Gastrocnemius medialis (tissue), 4 donors: ENCODE measurements at regions not wholly inside any gene's neighbourhood (a gene's known extent, or its start where the extent isn't known, plus 50 kb on each side); places are given as distances from the start of the nearest gene placed in this dataset.

Source experiments
- ATAC-seq, 2 donors: fragments of 150-250 bp; one replicate each; pipeline ENCODE4 v1.9.1; 2016
- DNase-seq, 2 donors: peaks; one replicate each; pipeline ENCODE4 v3.0.0-alpha.2; 2019
- H3K27ac ChIP-seq, 4 donors: fragments of 200-600 bp; sonication (generic); 1 replicate in 1 of 4; 2 replicates in 3 of 4; pipeline ENCODE4 v1.5.1; 2016 to 2018; ENCODE audit warnings: mild to moderate bottlenecking in 2 of 4, moderate library complexity in 1 of 4
- H3K27me3 ChIP-seq, 3 donors: fragments of 200-600 bp; sonication (generic) in 2 of 3; 1 replicate in 1 of 3; 2 replicates in 2 of 3; pipeline versions ENCODE4 v1.5.1 to v1.6.0; 2016 to 2019; ENCODE audit warnings: mild to moderate bottlenecking in 1 of 3, moderate library complexity in 1 of 3
- H3K36me3 ChIP-seq, 2 donors: fragments of 200-600 bp; sonication (generic) in 1 of 2; one replicate each; pipeline ENCODE4 v1.5.1; 2017 to 2018
- H3K4me1 ChIP-seq, 2 donors: fragments of 200-600 bp; sonication (generic) in 1 of 2; one replicate each; pipeline ENCODE4 v1.5.1; 2016 to 2017; ENCODE audit warnings: mild to moderate bottlenecking in 2 of 2
- H3K4me3 ChIP-seq, 4 donors: fragments of 200-600 bp; sonication (generic) in 3 of 4; 1 replicate in 1 of 4; 2 replicates in 3 of 4; pipeline ENCODE4 v1.5.1; 2016 to 2019; ENCODE audit warnings: mild to moderate bottlenecking in 2 of 4
- H3K9me3 ChIP-seq, 3 donors: fragments of 200-600 bp; sonication (generic) in 2 of 3; 1 replicate in 1 of 3; 2 replicates in 2 of 3; pipeline ENCODE4 v1.5.1; 2016 to 2019
- CTCF ChIP-seq, 5 experiments: fragments of 450-650 bp in 3 of 5; fragments of 200-600 bp in 2 of 5; sonication (generic) in 2 of 5; IDR thresholded peaks in 4 of 5; conservative IDR thresholded peaks in 1 of 5; 1 replicate in 4 of 5; 2 replicates in 1 of 5; pipeline ENCODE4 v1.5.1; 2016 to 2019; ENCODE audit warnings: antibody characterized with exemption in 5 of 5, mild to moderate bottlenecking in 3 of 5, moderate library complexity in 3 of 5
- POLR2A ChIP-seq, 2 donors: fragments of 450-650 bp; IDR thresholded peaks; one replicate each; pipeline ENCODE4 v1.6.1; 2017; ENCODE audit warnings: antibody characterized with exemption in 2 of 2, mild to moderate bottlenecking in 2 of 2, moderate library complexity in 2 of 2
- in situ Hi-C, 4 donors: fragments of 200-750 bp; cut with MboI; loops; one replicate each; pipeline versions ENCODE4 v1.15.0 to v1.8.0; 2017; ENCODE audit warnings: low sequenced_read_pairs in 4 of 4
- intact Hi-C: fragments of 100-400 bp; cut with DNase I; formaldehyde crosslinking; loops from one replicate; pipeline ENCODE4 v1.15.1; 2023; ENCODE audit warnings: low total_unique reads

- Histone ChIP-seq H3K36me3 (no peaks in the 10 kb centered on the region), H3K27me3 (no peaks in the 10 kb centered on the region), H3K27ac (no peak overlapping the region), H3K4me1 (no peaks in the 10 kb centered on the region), H3K9me3 (no peaks in the 10 kb centered on the region), H3K4me3 (no peak overlapping the region)
- ATAC-seq (no peak), DNase-seq (no peak)
- TF ChIP-seq POLR2A (IDR thresholded peaks at IDR 0.05) (no peak), CTCF (IDR thresholded peaks at IDR 0.05 in 4 of 5, conservative IDR thresholded peaks at IDR 0.05 in 1 of 5) (no peak)
- in situ Hi-C loops = no loop called here
- intact Hi-C loops = no loop called here
Observed at GRCh38 chrX:26909728-26910127, 553.4 kb downstream of the PPP4R3C start.

- no peaks in the 10 kb centered on the region for H3K4me1 ChIP-seq
- DNase-seq = no peak
- H3K9me3 ChIP-seq = no peaks in the 10 kb centered on the region
- H3K36me3 ChIP-seq = no peaks in the 10 kb centered on the region
- no peak for TF ChIP-seq CTCF (IDR thresholded peaks at IDR 0.05 in 4 of 5, conservative IDR thresholded peaks at IDR 0.05 in 1 of 5)
- TF ChIP-seq POLR2A (IDR thresholded peaks at IDR 0.05) = no peak
- no peak overlapping the region for H3K4me3 ChIP-seq
- H3K27me3 ChIP-seq = no peaks in the 10 kb centered on the region
- in situ Hi-C loops (no loop called here), intact Hi-C loops (no loop called here)
- no peak overlapping the region for H3K27ac ChIP-seq
- no peak for ATAC-seq
Observed at GRCh38 chrX:26908218-26908617, 554.9 kb downstream of the PPP4R3C start.

- Histone ChIP-seq H3K27me3 (no peaks in the 10 kb centered on the region), H3K9me3 (no peaks in the 10 kb centered on the region), H3K36me3 (no peaks in the 10 kb centered on the region), H3K4me3 (no peak overlapping the region), H3K27ac (no peak overlapping the region), H3K4me1 (no peaks in the 10 kb centered on the region)
- in situ Hi-C loops (no loop called here), intact Hi-C loops (no loop called here)
- TF ChIP-seq POLR2A (IDR thresholded peaks at IDR 0.05) (no peak), CTCF (IDR thresholded peaks at IDR 0.05 in 4 of 5, conservative IDR thresholded peaks at IDR 0.05 in 1 of 5) (no peak)
- ATAC-seq (no peak), DNase-seq (no peak)
Observed at GRCh38 chrX:26889574-26889973, 573.6 kb downstream of the PPP4R3C start.

- intact Hi-C loops = no loop called here
- no peak for DNase-seq
- Histone ChIP-seq H3K9me3 (no peaks in the 10 kb centered on the region), H3K4me1 (no peaks in the 10 kb centered on the region), H3K27me3 (no peaks in the 10 kb centered on the region), H3K4me3 (no peak overlapping the region), H3K36me3 (no peaks in the 10 kb centered on the region), H3K27ac (no peak overlapping the region)
- TF ChIP-seq POLR2A (IDR thresholded peaks at IDR 0.05) (no peak), CTCF (IDR thresholded peaks at IDR 0.05 in 4 of 5, conservative IDR thresholded peaks at IDR 0.05 in 1 of 5) (no peak)
- no peak for ATAC-seq
- in situ Hi-C loops = no loop called here
Observed at GRCh38 chrX:26873736-26874135, 589.4 kb downstream of the PPP4R3C start.

GRCh38 chrX:26871967-26872366 is 591.2 kb downstream of the PPP4R3C start:
- H3K36me3 ChIP-seq = no peaks in the 10 kb centered on the region
- H3K9me3 ChIP-seq = no peaks in the 10 kb centered on the region
- in situ Hi-C loops = no loop called here
- intact Hi-C loops = no loop called here
- H3K27ac ChIP-seq = no peak overlapping the region
- no peaks in the 10 kb centered on the region for H3K4me1 ChIP-seq
- DNase-seq (no peak), ATAC-seq (no peak)
- H3K4me3 ChIP-seq = no peak overlapping the region
- TF ChIP-seq CTCF (IDR thresholded peaks at IDR 0.05 in 4 of 5, conservative IDR thresholded peaks at IDR 0.05 in 1 of 5) (no peak), POLR2A (IDR thresholded peaks at IDR 0.05) (no peak)
- no peaks in the 10 kb centered on the region for H3K27me3 ChIP-seq
